HepG2 (cell line): ENCODE measurements at regions not wholly inside any gene's neighbourhood (a gene's known extent, or its start where the extent isn't known, plus 50 kb on each side); places are given as distances from the start of the nearest gene placed in this dataset.

Source experiments
- ATAC-seq: fragments of 200-7000 bp; cut with Tn5 transposase; 3 replicates; pipeline ENCODE4 v1.9.1; 2020; ENCODE audit warnings: mild to moderate bottlenecking, moderate library complexity
- BruUV-seq: library from RNA; stranded (reverse); fragments of 400-500 nt; replicated peaks from 2 replicates; lab custom pipeline; 2021; lab: Mats Ljungman, UMichigan
- CTCF ChIA-PET: fragments of 300-600 bp; formaldehyde crosslinking; extraction: SDS; loops from one replicate; lab custom pipeline; 2021; ENCODE audit warnings: low total read pairs, inconsistent platforms, low intra/inter-chr PET ratio; lab: Yijun Ruan, JAX
- POLR2A ChIA-PET: fragments of 350-600 bp; sonication (Branson Sonifier 250); formaldehyde crosslinking; loops from one replicate; lab custom pipeline; 2020; ENCODE audit warnings: antibody characterized with exemption, inconsistent platforms; lab: Yijun Ruan, JAX
- DNase-seq: peaks from one replicate; pipeline ENCODE4 v3.0.0-alpha.2; 2015; ENCODE audit warnings: low spot score
- FAIRE-seq: peaks from 3 replicates; lab custom pipeline; 2011; peaks lifted over from hg19 to GRCh38; lab: Jason Lieb, UNC
- H2AFZ ChIP-seq: one replicate; pipeline ENCODE4 v1.6.1; 2011; ENCODE audit warnings: low read length, inconsistent platforms
- H3K27ac ChIP-seq: fragments of 300-600 bp; 3 replicates; pipeline ENCODE4 v1.8.0; 2011; ENCODE audit warnings: mixed run types, mild to moderate bottlenecking, mixed read lengths, low read length, inconsistent platforms; ENCODE audit not compliant: insufficient read depth; ENCODE audit errors: extremely low read length
- H3K27me3 ChIP-seq, 2 experiments: fragments of 200-600 bp in 1 of 2; 2 replicates in 1 of 2; 3 replicates in 1 of 2; pipeline versions ENCODE4 v1.6.0 to v1.8.0; 2011; ENCODE audit warnings: low read length in 2 of 2, mild to moderate bottlenecking in 2 of 2, moderate library complexity in 2 of 2, inconsistent platforms in 1 of 2; ENCODE audit not compliant: insufficient read depth in 2 of 2, control insufficient read depth in 1 of 2
- H3K36me3 ChIP-seq, 2 experiments: fragments of 200-600 bp in 1 of 2; replicated peaks in 1 of 2; 2 replicates in 1 of 2; 3 replicates in 1 of 2; pipeline versions ENCODE4 v1.5.1 to v1.8.0; 2011; ENCODE audit warnings: low read length in 2 of 2, inconsistent platforms in 1 of 2; ENCODE audit not compliant: insufficient read depth in 2 of 2, control insufficient read depth in 1 of 2
- H3K4me1 ChIP-seq: 2 replicates; pipeline ENCODE4 v1.5.1; 2012; ENCODE audit warnings: low read length, inconsistent platforms; ENCODE audit not compliant: insufficient read depth
- H3K4me2 ChIP-seq: 2 replicates; pipeline ENCODE4 v1.6.0; 2011; ENCODE audit warnings: low read depth, low read length, inconsistent platforms
- H3K4me3 ChIP-seq, 3 experiments: fragments of 200-600 bp in 1 of 3; sonication (generic), shearing (Covaris generic) in 1 of 3; replicated peaks in 1 of 3; 2 replicates each; pipeline ENCODE4 v1.5.1; 2011 to 2016; ENCODE audit warnings: low read length in 3 of 3, inconsistent platforms in 2 of 3, low read depth in 2 of 3, mild to moderate bottlenecking in 2 of 3, control low read depth in 1 of 3, mixed read lengths in 1 of 3; ENCODE audit not compliant: insufficient read depth in 1 of 3
- H3K79me2 ChIP-seq: one replicate; pipeline ENCODE4 v1.6.1; 2011; ENCODE audit warnings: low read length, inconsistent platforms; ENCODE audit not compliant: insufficient read depth
- H3K9ac ChIP-seq: 2 replicates; pipeline ENCODE4 v1.6.0; 2011; ENCODE audit warnings: mild to moderate bottlenecking, low read depth, low read length, inconsistent platforms; ENCODE audit not compliant: insufficient read depth
- H3K9me3 ChIP-seq: 2 replicates; pipeline ENCODE4 v1.5.1; 2012; ENCODE audit warnings: mild to moderate bottlenecking, low read length
- H4K20me1 ChIP-seq: 2 replicates; pipeline ENCODE4 v1.6.0; 2011; ENCODE audit warnings: inconsistent platforms, mild to moderate bottlenecking, low read length, moderate library complexity; ENCODE audit not compliant: insufficient read depth
- ARHGAP35 ChIP-seq: sonication (generic); formaldehyde crosslinking; IDR thresholded peaks from 2 replicates; pipeline ENCODE4 v1.9.0; 2022; ENCODE audit warnings: mild to moderate bottlenecking, inconsistent platforms, moderate library complexity, missing genetic modification reagents, borderline replicate concordance
- GZF1 ChIP-seq: sonication (generic); formaldehyde crosslinking; IDR thresholded peaks from 2 replicates; pipeline ENCODE4 v1.5.1; 2020; ENCODE audit warnings: mild to moderate bottlenecking, missing genetic modification reagents
- HDAC2 ChIP-seq: sonication (generic); formaldehyde crosslinking; IDR thresholded peaks from 2 replicates; pipeline ENCODE4 v1.4.0; 2020; ENCODE audit warnings: missing genetic modification reagents
- HNRNPL ChIP-seq: fragments of 200-400 bp; formaldehyde crosslinking; IDR thresholded peaks from 2 replicates; pipeline ENCODE4 v1.6.1; 2017; ENCODE audit warnings: mild to moderate bottlenecking, low read depth, low read length
- KLF13 ChIP-seq: sonication (generic); formaldehyde crosslinking; IDR thresholded peaks from 2 replicates; pipeline ENCODE4 v1.4.0; 2020; ENCODE audit warnings: mild to moderate bottlenecking, missing genetic modification reagents
- MAFK ChIP-seq, 2 experiments: IDR thresholded peaks in 1 of 2; conservative IDR thresholded peaks in 1 of 2; 2 replicates each; pipeline ENCODE4 v1.6.1; 2011; ENCODE audit warnings: improper control_type of control experiment in 2 of 2, low read length in 2 of 2
- MTERF4 ChIP-seq: sonication (generic); formaldehyde crosslinking; IDR thresholded peaks from 2 replicates; pipeline ENCODE4 v1.8.0; 2023; ENCODE audit warnings: mild to moderate bottlenecking, missing genetic modification reagents
- NCOR1 ChIP-seq: fragments of 200-600 bp; sonication (generic); IDR thresholded peaks from 2 replicates; pipeline ENCODE4 v1.7.0; 2017; ENCODE audit warnings: antibody characterized with exemption, low read length, borderline replicate concordance
- NRL ChIP-seq: sonication (generic); formaldehyde crosslinking; IDR thresholded peaks from 2 replicates; pipeline ENCODE4 v1.5.0; 2020; ENCODE audit warnings: missing genetic modification reagents, mild to moderate bottlenecking, moderate library complexity, borderline replicate concordance
- ONECUT2 ChIP-seq: sonication (generic); formaldehyde crosslinking; IDR thresholded peaks from 2 replicates; pipeline ENCODE4 v1.4.0; 2020; ENCODE audit warnings: missing genetic modification reagents
- SAP130 ChIP-seq: IDR thresholded peaks from 2 replicates; pipeline ENCODE4 v1.6.1; 2016; ENCODE audit warnings: low read depth
- SRY ChIP-seq: sonication (generic); formaldehyde crosslinking; IDR thresholded peaks from 2 replicates; pipeline ENCODE4 v1.8.0; 2022; ENCODE audit warnings: mild to moderate bottlenecking, missing genetic modification reagents
- ZC3H13 ChIP-seq: sonication (generic); formaldehyde crosslinking; IDR thresholded peaks from 2 replicates; pipeline ENCODE4 v1.8.1; 2023; ENCODE audit warnings: mild to moderate bottlenecking, missing genetic modification reagents, moderate library complexity
- ZKSCAN1 ChIP-seq: fragments of 150-350 bp; IDR thresholded peaks from 2 replicates; pipeline ENCODE4 v1.6.1; 2014; ENCODE audit warnings: low read length
- ZNF607 ChIP-seq: sonication (generic); formaldehyde crosslinking; IDR thresholded peaks from 2 replicates; pipeline ENCODE4 v1.5.1; 2020; ENCODE audit warnings: missing genetic modification reagents, mild to moderate bottlenecking, borderline replicate concordance
- ZNF761 ChIP-seq: sonication (generic); formaldehyde crosslinking; conservative IDR thresholded peaks from 2 replicates; pipeline ENCODE4 v1.4.0; 2020; ENCODE audit warnings: mild to moderate bottlenecking, missing genetic modification reagents
- ZNF777 ChIP-seq: sonication (generic); formaldehyde crosslinking; IDR thresholded peaks from 2 replicates; pipeline ENCODE4 v1.4.0; 2020; ENCODE audit warnings: missing genetic modification reagents
- ZNF839 ChIP-seq: sonication (generic); formaldehyde crosslinking; IDR thresholded peaks from 2 replicates; pipeline ENCODE4 v1.4.0; 2020; ENCODE audit warnings: missing genetic modification reagents, mild to moderate bottlenecking, borderline replicate concordance
- WGBS: methylation state at CpG from one replicate; pipeline ENCODE4 v1.1.6; 2017; ENCODE audit warnings: low lambda C conversion rate; 5-methylcytosine and 5-hydroxymethylcytosine counted together
- in situ Hi-C: cut with HindIII; loops from 2 replicates; pipeline ENCODE4 v1.10.0; 2017; ENCODE audit warnings: low pct_unique_long_range_greater_than_20kb; ENCODE audit not compliant: extremely low pct_ligation_motif_present
- intact Hi-C: fragments of 100-400 bp; cut with micrococcal nuclease; formaldehyde crosslinking; loops from one replicate; pipeline ENCODE4 v1.10.0; 2022; ENCODE audit not compliant: unreplicated experiment
- TF ChIP-seq, protein P1 (sequence below): IDR thresholded peaks from 2 replicates; pipeline ENCODE4 v1.6.1; 2016; ENCODE audit warnings: missing compliant biosample characterization, missing genetic modification reagents, borderline replicate concordance

GRCh38 chr20:53825282-53825681 lies 231.6 kb upstream of the ZNF217 start:
- H3K9me3 ChIP-seq: no peaks in the 10 kb centered on the region
- no peak for DNase-seq
- FAIRE-seq: no peak
- in situ Hi-C loops: no loop called here
- H3K4me1 ChIP-seq: peaks cover 56% of the 10 kb centered on the region
- H3K27me3 ChIP-seq: no peaks in the 10 kb centered on the region
- no peak for TF ChIP-seq ZKSCAN1
- no peak for TF ChIP-seq ARHGAP35 (CRISPR knock-in tag)
- TF ChIP-seq MAFK (conservative IDR thresholded peaks at IDR 0.05 in 1 of 2, IDR thresholded peaks at IDR 0.05 in 1 of 2; ENCODE audit: low read length in 2 of 2): peak in 1 of 2 experiments; percentile 37; a peak in 2 of 4 replicates
- WGBS: 86% methylated on average over 4 of the region's 4 CpGs
- intact Hi-C loops: no loop called here
- ChIA-PET CTCF (no interaction called here), POLR2A (interaction anchor here (0.8 to 1.5 kb wide), 2 partner anchors 25 to 148 kb away, joined by 3 to 7 read pairs; no protein-coding TSS in a partner anchor)
- ATAC-seq: no peak
- no peak overlapping the region for H3K9ac ChIP-seq
- H3K79me2 ChIP-seq: no peaks in the 10 kb centered on the region
- peak overlapping the region; percentile 1 for H2AFZ ChIP-seq
- no peaks in the 10 kb centered on the region for H4K20me1 ChIP-seq
- no TSS peak for BruUV-seq
- no peak overlapping the region for H3K27ac ChIP-seq
- no peak overlapping the region for H3K4me3 ChIP-seq
- H3K4me2 ChIP-seq: no peak overlapping the region
- H3K36me3 ChIP-seq: no peaks in the 10 kb centered on the region

DNA sequence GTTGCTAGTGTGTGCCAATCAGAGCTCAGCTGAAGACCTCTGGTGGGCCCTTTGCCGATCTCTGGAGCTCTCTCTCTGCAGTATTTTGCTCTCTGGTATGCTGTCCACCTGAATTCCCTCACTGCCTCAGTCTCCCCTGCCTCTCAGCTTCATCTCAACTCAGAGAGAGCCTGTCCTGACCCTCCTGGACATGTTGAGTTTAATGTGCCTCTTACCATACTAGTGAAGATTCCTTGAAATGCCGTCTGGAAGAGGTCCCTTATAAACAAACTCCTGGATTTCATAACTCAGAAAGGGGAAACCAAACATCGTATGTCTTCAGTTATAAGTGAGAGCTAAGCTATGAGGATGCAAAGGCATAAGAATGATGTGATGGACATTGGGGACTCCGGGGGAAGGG lies 231.1 kb upstream of the ZNF217 start:
- Histone ChIP-seq H3K27me3 (no peaks in the 10 kb centered on the region), H2AFZ (peak overlapping the region; percentile 38), H3K36me3 (no peaks in the 10 kb centered on the region), H3K4me2 (no peak overlapping the region), H3K79me2 (no peaks in the 10 kb centered on the region), H3K9me3 (no peaks in the 10 kb centered on the region), H3K4me3 (no peak overlapping the region), H3K9ac (no peak overlapping the region), H3K4me1 (peaks cover 53% of the 10 kb centered on the region), H3K27ac (no peak overlapping the region), H4K20me1 (no peaks in the 10 kb centered on the region)
- no peak for FAIRE-seq
- in situ Hi-C loops: no loop called here
- POLR2A ChIA-PET: interaction anchor here (0.6 to 1.5 kb wide), 4 partner anchors 22 to 148 kb away, joined by 3 to 7 read pairs (median 3); no protein-coding TSS in a partner anchor
- CTCF ChIA-PET: no interaction called here
- no TSS peak for BruUV-seq
- 86% methylated on average over 4 of the region's 4 CpGs for WGBS
- intact Hi-C loops: no loop called here
- DNase-seq: no peak
- ATAC-seq: no peak
- TF ChIP-seq SAP130 (CRISPR knock-in tag) (no peak), MAFK (conservative IDR thresholded peaks at IDR 0.05 in 1 of 2, IDR thresholded peaks at IDR 0.05 in 1 of 2; ENCODE audit: low read length in 2 of 2) (no peak), KLF13 (CRISPR knock-in tag) (no peak), NRL (CRISPR knock-in tag) (no peak), HDAC2 (no peak), HNRNPL (no peak), MTERF4 (CRISPR knock-in tag) (no peak), NCOR1 (no peak), ZNF777 (no peak), GZF1 (CRISPR knock-in tag) (no peak), ZNF761 (CRISPR knock-in tag) (no peak), SRY (CRISPR knock-in tag) (no peak), ONECUT2 (CRISPR knock-in tag) (no peak), ZC3H13 (CRISPR knock-in tag) (no peak), ZNF839 (CRISPR knock-in tag) (no peak), ZNF607 (CRISPR knock-in tag) (no peak)
- TF ChIP-seq, protein P1, sequence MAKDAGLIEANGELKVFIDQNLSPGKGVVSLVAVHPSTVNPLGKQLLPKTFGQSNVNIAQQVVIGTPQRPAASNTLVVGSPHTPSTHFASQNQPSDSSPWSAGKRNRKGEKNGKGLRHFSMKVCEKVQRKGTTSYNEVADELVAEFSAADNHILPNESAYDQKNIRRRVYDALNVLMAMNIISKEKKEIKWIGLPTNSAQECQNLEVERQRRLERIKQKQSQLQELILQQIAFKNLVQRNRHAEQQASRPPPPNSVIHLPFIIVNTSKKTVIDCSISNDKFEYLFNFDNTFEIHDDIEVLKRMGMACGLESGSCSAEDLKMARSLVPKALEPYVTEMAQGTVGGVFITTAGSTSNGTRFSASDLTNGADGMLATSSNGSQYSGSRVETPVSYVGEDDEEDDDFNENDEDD (CRISPR knock-in tag): no peak
